HG02642 (cell line): ENCODE measurements at regions not wholly inside any gene's neighbourhood (a gene's known extent, or its start where the extent isn't known, plus 50 kb on each side); places are given as distances from the start of the nearest gene placed in this dataset.

ENCODE experiments used
- ATAC-seq: cut with Tn5 transposase; IDR thresholded peaks from one replicate; pipeline ENCODE4 v1.9.1; 2021; ENCODE audit warnings: mild to moderate bottlenecking; ENCODE audit not compliant: unreplicated experiment, poor library complexity

DNA sequence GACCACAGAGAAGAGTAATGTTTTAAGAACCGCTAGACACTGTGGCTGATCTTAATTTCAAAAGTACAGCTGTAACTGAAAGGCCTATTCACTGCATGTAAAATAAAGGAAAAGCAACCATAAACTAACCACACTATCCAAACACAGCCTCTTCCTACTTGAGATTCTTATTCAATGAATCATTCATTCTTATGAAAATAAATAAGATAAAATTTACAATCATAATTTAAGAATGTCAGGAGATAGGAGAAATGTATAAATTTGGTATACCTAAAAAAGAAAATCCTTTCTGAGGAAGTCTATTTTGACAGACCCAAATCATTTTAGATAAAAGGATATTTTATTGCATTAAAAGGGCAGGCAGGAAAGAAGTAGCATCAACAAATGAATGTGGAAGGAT is 533.5 kb upstream of the ZNF385D start:
- no peak for ATAC-seq

DNA sequence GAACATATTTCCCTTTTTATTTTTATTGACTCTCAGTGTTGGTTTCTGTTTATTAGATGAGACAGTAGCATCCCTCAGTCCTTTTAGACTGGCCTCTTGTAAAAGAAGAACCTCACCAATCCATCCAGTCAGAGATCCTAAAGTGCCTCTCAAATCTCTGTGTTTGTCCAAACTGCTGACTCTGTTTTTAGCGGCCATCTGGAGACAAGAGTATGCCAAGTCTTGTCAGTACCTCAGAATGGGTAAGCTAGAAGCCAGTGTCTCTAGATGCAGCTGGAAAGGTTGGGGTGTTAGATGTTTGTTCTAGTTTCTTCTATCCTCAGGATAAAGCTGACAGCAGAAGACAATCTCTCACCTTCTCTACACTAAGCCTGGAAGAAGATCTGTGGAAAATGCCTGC is 537.7 kb upstream of the ZNF385D start:
- no peak for ATAC-seq

DNA sequence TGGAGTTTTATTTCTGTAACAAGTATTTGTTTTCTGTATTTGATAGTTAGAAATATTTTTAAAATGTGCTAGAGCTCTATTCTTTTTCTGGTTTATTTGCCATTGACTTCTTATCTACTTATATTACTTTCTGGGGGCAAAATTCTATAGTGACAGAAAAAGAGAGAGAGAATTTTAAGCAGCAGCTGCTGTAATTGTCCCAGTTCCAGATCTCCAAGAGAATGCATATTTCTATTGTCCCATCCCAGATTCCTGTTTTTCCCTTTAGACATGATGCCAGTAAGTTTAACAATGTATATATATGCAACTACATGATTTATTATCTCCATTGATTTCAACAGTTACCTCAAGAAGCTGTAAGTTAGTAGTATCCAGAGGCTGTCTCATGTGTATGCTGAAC is 541.7 kb upstream of the ZNF385D start:
- no peak for ATAC-seq

DNA sequence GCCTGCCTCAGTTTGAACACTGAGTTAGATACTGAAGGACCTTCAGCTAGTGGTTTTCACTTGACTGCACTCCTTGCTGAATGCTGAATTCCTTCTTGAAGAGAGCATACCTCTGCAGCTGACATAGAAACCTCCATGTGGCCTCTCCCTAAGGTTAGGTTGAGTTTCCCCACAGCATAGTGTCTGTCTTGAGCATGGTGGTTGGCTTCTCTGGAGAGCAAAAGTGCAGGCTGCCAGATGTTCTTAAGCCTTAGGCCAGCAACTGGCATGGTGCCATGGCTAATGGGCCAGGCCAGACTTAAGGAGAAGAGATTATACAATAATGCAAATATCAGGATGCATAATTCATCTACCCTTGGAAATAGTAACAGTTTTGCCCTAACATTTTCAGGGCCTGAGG is 545.6 kb upstream of the ZNF385D start:
- ATAC-seq: no peak

DNA sequence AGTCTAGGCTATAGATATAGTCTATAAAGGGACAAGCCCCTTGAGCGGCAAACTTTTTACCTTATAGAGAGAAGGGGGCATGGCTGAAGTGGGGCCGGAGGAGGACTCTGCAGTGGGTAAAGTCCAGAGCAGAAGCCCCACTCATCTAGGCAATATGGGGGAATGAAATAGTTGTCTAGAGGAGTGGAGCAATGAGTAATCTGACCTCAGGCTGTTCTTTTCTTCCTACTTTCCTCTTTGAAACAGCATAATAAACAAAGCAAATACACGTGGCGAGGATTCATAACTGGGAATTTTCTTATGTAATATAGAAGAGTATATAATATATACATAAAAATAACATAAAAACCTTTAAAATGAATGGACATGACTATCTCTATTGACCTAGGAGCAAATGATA is 546.4 kb upstream of the ZNF385D start:
- ATAC-seq: no peak

DNA sequence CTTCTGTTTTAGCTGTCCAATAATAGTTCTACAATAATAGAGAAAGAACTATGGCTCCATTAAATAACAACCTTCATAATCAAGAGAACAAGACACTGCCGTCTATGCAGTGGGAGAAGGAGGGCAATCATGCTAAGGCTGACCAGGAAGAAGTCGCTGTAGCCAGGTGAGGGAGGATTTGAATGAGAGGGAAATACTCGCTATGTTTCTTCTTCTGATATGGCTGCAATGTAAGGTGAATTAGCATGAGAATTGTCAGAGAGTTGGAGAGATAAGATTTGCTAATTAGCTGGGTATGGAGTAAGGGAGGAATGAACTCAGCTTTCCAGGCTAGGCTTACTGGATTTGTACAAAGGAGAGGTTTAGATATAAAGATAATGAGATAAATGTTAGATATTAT is 555.4 kb upstream of the ZNF385D start:
- ATAC-seq: no peak

DNA sequence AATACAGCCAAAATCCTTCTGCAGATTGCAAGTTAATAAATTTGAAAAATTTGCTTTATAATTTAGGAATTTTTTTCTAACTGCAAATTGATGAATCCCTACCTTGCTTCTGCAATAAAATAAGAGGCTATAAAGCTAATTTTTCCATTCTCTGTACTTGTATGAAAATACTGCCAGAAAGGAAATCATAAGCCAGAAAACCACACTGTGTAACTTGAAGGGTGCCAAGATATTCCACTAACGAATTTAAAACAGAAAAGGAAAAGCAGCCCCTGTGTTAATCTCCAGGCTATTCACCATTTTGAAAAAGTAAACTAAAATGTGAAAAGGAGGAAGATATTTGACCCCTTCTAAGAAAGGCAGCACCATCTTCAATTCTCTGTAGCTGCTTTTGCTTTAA is 557.9 kb upstream of the ZNF385D start:
- ATAC-seq: no peak

DNA sequence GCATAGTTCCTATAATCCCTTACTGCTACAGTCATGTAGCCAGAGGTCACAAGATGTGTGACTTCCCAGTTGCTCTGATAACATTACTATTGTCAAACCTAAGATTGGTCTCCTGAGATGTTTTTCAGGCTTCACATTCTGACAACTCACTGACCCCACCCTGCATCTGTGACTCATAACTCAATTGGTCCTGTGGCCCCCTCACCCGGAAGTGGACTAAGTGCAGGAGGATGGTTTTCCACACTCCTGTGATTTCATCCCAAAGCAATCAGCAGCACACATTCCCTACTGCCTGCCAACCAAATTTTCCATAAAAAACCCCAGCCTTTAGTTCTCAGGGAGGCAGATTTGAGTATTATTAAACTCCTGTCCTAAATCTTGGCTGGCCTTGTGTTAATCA is 564.9 kb upstream of the ZNF385D start:
- no peak for ATAC-seq

DNA sequence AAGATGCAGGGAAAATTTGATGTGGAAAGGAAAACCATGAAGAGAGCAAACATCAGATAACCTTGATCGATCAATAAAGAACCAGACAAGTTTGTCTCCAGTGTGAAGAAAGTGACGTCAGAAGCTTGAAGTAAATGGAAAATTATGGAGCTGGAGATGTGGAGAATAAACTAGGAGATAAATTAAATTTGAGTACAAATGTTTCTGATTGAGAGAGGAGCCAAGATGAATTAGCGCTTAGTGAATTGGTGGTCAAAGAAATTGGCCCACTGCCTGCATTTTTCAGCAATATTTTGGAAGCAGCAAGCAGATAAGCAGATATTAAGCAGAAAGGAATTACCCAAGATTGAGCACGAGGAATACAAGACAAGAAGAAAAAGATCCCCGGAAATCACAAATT is 567.3 kb upstream of the ZNF385D start:
- ATAC-seq: no peak

DNA sequence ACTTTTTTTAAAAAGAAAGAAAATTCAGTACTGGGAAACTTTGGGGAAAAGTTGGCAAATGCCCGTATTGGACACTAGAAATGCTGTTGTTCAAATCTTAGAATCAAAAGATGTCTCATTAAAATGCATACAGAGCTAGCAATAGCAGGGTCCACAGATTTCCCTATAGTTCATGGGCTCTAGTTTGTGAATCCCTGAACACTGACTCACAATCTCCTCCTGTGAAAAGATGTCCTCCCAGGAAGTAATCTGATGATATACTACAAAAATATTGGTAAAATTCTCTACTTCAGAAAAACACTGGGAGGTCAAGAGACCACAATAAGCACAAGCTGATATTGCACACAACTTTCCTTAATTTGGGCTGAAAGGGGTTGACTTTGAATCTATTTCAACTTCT is 568.4 kb upstream of the ZNF385D start:
- ATAC-seq: no peak

DNA sequence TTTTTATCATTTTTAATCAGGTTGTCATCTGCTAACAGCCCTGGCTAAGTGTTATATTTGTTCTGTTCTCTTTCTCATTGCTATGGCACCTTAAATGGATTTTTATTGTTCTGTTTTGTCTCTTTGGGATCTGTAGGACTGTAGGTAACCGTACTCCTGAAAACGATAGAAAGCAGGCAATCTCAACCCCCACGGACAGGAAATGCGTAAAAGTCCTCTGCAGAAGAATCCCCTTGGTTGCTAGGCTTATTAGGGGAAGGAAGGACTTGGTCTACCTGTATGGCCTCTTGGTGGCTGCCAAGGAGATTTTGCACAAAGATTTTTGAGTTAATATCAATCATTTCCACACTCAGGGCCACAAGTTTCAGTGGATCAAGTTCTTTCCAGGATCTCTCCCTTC is 571.9 kb upstream of the ZNF385D start:
- ATAC-seq: no peak

DNA sequence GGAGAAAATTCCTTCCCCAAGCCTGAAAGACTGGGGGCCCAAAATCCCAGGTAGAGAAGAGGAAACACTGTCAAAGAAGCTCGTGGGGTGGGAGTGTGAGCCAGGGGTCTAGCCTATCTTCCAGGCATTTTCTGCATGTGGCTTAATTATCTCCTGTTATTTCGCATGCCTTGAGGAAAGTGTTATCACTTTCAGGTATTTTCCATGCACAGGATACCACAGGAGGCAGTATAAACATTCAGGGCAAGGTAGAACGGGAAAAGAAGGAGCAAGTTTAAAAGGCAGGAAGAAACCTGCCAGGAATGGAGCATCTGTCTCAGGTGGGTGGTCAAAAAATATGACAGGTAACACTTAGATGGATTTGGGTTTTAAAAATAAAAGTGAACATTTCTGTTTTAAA is 575.3 kb upstream of the ZNF385D start:
- ATAC-seq: no peak

DNA sequence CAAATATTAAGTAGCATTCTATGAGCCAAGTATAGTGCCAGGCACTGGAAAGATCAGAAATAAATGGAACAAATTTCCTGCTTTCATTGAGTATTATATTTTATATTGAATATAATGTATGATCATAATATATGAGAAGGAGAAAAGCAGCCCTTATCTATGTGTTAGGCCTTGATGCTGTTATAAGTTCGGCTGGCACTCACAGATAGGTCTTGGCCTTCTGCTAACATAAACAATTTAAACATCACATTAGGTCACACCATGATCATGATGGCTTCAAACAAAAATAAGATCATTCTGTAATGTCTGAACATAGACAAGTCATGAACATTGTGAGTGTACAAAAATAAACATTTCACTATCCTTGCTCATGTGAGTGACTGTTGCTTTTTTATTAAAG is 584.0 kb upstream of the ZNF385D start:
- no peak for ATAC-seq

DNA sequence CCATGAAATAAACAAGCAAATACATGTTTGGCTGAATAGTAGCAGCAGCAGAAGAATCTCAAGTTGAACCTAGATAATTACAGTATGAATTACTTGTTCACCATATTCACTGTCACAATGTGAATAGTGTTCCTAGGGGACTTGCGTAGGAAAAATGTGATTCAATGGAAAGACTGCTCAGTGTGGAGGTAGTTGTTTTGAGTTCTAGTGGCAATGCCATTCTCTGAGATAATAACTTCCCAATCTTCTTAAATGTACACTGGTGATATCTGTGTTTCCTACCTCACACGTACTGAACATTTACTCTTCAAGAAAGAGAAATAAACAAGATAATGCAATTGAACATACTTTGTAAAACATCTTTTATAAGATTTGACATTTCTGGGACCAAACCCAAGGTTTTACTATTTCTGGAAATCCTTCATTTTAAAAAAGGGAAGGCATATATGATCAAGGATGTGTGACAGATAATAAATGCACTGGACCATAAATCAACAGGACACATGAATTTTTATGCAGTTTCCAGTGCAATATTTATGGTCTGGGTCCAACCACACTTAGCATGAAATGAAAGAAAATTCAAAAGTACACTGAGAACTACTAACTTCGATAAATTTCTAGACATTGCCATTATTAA is 598.3 kb upstream of the ZNF385D start:
- ATAC-seq: no peak

DNA sequence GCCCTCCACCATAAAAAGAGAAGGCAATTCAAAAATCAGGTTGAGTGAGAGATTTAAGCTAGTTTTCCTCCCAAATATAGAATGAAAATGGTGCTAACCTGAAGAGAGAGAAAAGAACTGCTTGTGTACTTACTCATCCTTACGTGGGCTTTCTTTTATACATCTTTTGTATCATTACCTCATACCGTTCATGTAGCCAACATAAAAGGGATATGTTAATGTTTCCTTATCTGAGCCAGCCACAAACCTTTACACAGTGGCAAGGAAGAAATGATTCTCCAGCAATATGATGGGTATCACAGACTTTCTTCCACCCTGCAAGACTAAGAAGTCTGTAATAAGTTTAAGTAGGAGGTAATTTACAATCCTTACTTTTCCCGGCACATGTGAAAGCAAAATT is 600.8 kb upstream of the ZNF385D start:
- ATAC-seq: no peak

DNA sequence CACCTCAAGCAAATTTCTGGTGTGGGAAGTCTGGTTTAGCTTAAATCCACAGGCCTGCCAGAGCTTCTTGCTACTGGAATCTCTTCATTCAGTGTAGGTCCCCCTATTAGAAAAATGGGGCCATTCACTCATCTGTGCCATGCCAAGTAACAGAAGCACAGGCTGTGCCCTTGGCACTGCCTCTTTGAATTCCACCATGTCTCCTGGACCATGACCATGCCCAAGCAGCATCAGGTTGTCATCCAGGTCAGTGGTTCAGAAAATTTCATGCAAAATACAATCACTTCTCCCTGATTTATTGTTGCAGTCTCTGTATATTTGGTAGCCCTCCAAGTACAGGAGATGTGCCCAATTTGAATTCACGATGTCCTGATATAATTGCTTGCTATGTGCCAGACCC is 602.1 kb upstream of the ZNF385D start:
- ATAC-seq: no peak

DNA sequence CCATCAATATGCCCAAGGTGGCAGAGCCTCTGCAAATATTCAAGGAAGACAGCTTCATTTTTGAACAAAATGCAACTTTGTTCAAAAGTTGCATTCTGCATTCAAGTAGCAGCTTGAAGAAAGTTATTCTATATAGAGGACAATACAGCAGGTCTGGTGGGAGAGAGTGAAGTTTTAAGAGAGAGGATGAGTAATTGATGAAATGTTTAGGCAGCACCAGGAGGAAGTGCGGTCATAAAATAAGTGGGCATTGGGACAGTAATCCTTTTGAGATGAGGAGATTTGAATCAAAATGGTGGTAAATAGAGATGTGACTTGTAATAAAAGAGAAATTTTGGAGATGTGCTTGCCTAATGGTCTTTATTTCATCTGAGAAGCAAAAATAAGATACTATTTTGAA is 607.3 kb upstream of the ZNF385D start:
- no peak for ATAC-seq

DNA sequence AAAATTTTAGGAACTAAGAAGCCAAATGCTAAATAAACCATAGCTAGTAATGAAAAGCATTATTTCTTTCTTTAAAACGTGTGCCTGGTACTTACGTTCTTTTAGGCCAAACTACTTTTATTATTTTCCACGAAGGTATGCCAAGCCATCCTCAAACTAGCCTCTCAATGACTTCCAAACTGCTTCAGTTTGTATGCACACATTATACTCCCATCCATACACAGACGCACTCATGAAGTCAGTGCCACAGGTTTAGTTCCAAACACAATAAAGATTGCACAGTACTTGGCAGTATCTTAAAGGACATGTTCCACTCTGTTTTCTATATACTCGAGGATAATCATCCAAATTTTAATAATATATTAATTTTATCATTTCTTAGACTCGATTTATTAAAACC is 609.2 kb upstream of the ZNF385D start:
- no peak for ATAC-seq

DNA sequence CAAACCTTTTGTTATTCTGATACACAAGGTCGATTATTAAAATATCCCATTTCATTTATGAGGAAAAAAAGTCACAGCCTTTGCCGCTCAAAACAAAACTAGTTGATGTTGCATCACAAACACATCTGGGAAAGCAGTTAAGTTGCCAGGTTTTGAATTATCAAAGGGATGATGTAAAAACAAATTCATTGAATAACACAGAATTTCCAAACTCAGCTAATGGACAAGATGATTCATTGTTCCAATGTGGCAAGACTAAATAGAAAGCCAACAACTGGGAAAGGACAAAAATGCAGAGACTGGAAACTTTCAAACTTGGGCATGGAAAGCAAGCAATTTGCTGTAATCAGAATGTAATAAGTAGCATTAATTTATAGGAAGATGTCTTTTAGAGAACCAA is 610.0 kb upstream of the ZNF385D start:
- ATAC-seq: no peak

DNA sequence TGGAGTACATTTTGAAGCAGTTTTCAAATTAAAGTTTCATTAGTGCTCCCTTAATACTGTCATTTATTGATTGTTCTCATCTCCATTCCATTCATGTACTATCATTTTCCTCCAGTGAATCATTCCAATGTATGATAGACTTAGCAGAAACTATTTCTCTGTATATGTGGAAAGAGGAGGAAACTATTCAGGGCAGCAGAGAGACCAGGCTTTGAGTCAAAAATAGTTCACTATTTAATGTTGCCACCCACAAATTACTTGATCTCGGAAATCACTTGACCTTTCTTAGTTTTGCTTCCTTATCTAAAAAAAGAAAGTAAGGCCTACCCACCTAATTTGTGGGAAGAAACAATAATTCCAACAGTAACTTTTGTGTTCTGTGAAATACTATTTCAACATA is 610.5 kb upstream of the ZNF385D start:
- no peak for ATAC-seq

DNA sequence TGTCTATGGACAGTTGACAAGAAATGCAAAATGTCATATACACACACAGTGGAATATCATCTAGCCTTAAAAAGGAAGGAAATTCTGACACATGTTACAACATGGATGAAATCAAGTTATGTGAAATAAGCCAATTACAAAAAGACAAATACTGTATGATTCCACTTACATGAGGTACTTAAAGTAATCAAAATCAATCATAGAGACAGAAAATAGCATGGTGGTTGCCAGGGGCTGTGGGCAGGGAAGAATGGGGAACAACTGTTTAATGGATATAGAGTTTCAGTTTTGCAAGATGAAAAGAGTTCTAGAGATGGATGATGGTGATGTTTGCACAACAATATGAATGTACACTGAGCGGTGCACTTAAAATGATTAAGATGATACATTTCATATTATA is 613.8 kb upstream of the ZNF385D start:
- ATAC-seq: no peak

DNA sequence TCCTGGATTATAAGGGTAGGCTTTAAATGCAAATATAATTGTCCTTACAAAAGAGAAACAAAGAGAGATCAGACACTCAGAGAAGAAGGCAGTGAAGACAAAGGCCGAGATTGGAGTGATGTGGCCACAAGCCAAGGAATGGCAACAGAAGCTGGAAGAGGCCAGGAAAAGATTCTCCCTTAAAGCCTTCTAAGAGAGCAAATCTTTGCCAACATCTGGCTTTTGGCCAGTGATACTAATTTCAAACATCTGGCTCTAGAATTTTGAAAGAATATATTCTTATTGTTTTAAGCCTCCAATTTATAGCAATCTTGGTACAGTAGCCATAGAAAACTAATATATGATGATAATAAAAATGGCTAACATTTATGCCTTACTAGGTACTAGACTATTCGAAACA is 615.8 kb upstream of the ZNF385D start:
- ATAC-seq: no peak

DNA sequence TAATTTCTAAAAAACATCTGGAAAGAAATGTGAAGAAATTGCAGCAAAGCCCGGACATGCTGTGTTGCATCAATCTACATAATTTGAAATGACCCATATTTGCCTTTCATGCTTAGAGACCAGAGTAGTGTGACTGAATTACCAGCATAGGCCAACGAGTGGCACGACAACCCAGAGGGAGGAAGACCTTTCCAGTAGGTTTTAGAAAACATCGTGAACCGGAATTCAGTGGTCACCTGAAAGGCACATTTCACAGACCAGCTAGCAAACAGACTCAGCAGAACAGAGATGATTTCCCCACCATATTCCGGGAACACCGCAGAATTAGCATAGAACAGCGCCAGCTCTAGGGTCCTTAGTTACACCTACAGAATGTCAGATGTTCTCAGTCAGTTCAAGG is 620.0 kb upstream of the ZNF385D start:
- ATAC-seq: no peak
